OCI-LY3 (cell line): ENCODE measurements at regions not wholly inside any gene's neighbourhood (a gene's known extent, or its start where the extent isn't known, plus 50 kb on each side); places are given as distances from the start of the nearest gene placed in this dataset.

Experiments
- H2AFZ ChIP-seq: fragments of 200-600, 300-600 bp; shearing (Covaris generic); 2 replicates; pipeline ENCODE4 v1.6.0; 2014; ENCODE audit warnings: antibody characterized with exemption, low read depth, low read length
- H3K27ac ChIP-seq: fragments of 200-600, 300-600 bp; sonication (generic); 2 replicates; pipeline ENCODE4 v1.5.1; 2014; ENCODE audit warnings: mild to moderate bottlenecking, low read length, moderate library complexity, mixed read lengths
- H3K27me3 ChIP-seq: fragments of 200-600, 300-600 bp; sonication (generic); 2 replicates; pipeline ENCODE4 v1.6.1; 2014; ENCODE audit warnings: low read depth, low read length, mixed read lengths
- H3K36me3 ChIP-seq: fragments of 200-600, 300-600 bp; sonication (generic); replicated peaks from 2 replicates; pipeline ENCODE3; 2014; ENCODE audit warnings: low read depth, low read length, mixed read lengths
- H3K4me1 ChIP-seq: fragments of 300-600, 200-600 bp; sonication (generic); 2 replicates; pipeline ENCODE4 v1.6.1; 2014; ENCODE audit warnings: low read length, mixed read lengths
- H3K4me2 ChIP-seq: fragments of 200-600, 300-600 bp; sonication (generic); 2 replicates; pipeline ENCODE4 v1.6.1; 2014; ENCODE audit warnings: low read length, mixed read lengths
- H3K4me3 ChIP-seq: fragments of 300-600, 200-600 bp; sonication (generic); 2 replicates; pipeline ENCODE4 v1.5.1; 2014; ENCODE audit warnings: antibody characterized with exemption, mild to moderate bottlenecking, low read length, moderate library complexity
- H3K79me2 ChIP-seq: fragments of 300-600, 200-600 bp; shearing (Covaris generic); 2 replicates; pipeline ENCODE4 v1.6.1; 2014; ENCODE audit warnings: mild to moderate bottlenecking, low read length, mixed read lengths
- H3K9ac ChIP-seq: fragments of 300-600, 200-600 bp; shearing (Covaris generic); 2 replicates; pipeline ENCODE4 v1.6.0; 2014; ENCODE audit warnings: mild to moderate bottlenecking, low read length, moderate library complexity
- H3K9me3 ChIP-seq: fragments of 200-600, 300-600 bp; shearing (Covaris generic); 2 replicates; pipeline ENCODE4 v1.6.1; 2014; ENCODE audit warnings: low read length, mixed read lengths; ENCODE audit not compliant: insufficient read depth
- H4K20me1 ChIP-seq: fragments of 200-600, 300-600 bp; sonication (generic); 2 replicates; pipeline ENCODE4 v1.6.1; 2016; ENCODE audit warnings: low read length, mixed read lengths; ENCODE audit not compliant: insufficient read depth
- CTCF ChIP-seq: fragments of 200-600, 300-600 bp; sonication (generic); IDR thresholded peaks from 2 replicates; pipeline ENCODE4 v1.5.1; 2014; ENCODE audit warnings: antibody characterized with exemption, low read length, low read depth
- EZH2phosphoT487 ChIP-seq: fragments of 200-600 bp; shearing (Covaris generic); IDR thresholded peaks from 2 replicates; pipeline ENCODE4 v1.6.1; 2018; ENCODE audit warnings: antibody characterized with exemption, mixed run types, low read depth

- TF ChIP-seq CTCF (no peak), EZH2phosphoT487 (no peak)
- Histone ChIP-seq H3K27ac (no peak overlapping the region), H3K27me3 (no peaks in the 10 kb centered on the region), H4K20me1 (no peaks in the 10 kb centered on the region), H2AFZ (no peak overlapping the region), H3K9me3 (no peaks in the 10 kb centered on the region), H3K79me2 (no peaks in the 10 kb centered on the region), H3K36me3 (no peaks in the 10 kb centered on the region), H3K9ac (no peak overlapping the region), H3K4me3 (no peak overlapping the region), H3K4me2 (no peak overlapping the region), H3K4me1 (no peaks in the 10 kb centered on the region)
Observed at GRCh38 chr10:111739125-111739873, 444.3 kb downstream of the GPAM start.

GRCh38 chr10:111739874-111740139, 443.8 kb downstream of the GPAM start:
- no peaks in the 10 kb centered on the region for H3K79me2 ChIP-seq
- H3K9me3 ChIP-seq, result no peaks in the 10 kb centered on the region
- no peak overlapping the region for H3K27ac ChIP-seq
- TF ChIP-seq CTCF, result no peak
- TF ChIP-seq EZH2phosphoT487, result no peak
- no peak overlapping the region for H3K9ac ChIP-seq
- H2AFZ ChIP-seq, result no peak overlapping the region
- no peaks in the 10 kb centered on the region for H4K20me1 ChIP-seq
- no peaks in the 10 kb centered on the region for H3K4me1 ChIP-seq
- no peak overlapping the region for H3K4me3 ChIP-seq
- H3K27me3 ChIP-seq, result no peaks in the 10 kb centered on the region
- H3K36me3 ChIP-seq, result no peaks in the 10 kb centered on the region
- no peak overlapping the region for H3K4me2 ChIP-seq

GRCh38 chr10:111745982-111746381, 437.6 kb downstream of the GPAM start:
- no peak overlapping the region for H3K4me2 ChIP-seq
- no peak for TF ChIP-seq CTCF
- no peak for TF ChIP-seq EZH2phosphoT487

GRCh38 chr10:111747751-111748150, 435.8 kb downstream of the GPAM start:
- H3K79me2 ChIP-seq, result no peaks in the 10 kb centered on the region
- no peaks in the 10 kb centered on the region for H3K27me3 ChIP-seq
- no peak overlapping the region for H3K27ac ChIP-seq
- no peak overlapping the region for H3K4me3 ChIP-seq
- no peak for TF ChIP-seq EZH2phosphoT487
- TF ChIP-seq CTCF, result no peak
- no peaks in the 10 kb centered on the region for H3K36me3 ChIP-seq
- no peaks in the 10 kb centered on the region for H4K20me1 ChIP-seq
- H3K9me3 ChIP-seq, result no peaks in the 10 kb centered on the region
- no peak overlapping the region for H3K4me2 ChIP-seq
- H3K4me1 ChIP-seq, result no peaks in the 10 kb centered on the region
- H3K9ac ChIP-seq, result no peak overlapping the region
- H2AFZ ChIP-seq, result no peak overlapping the region

More at GRCh38 chr10:111745982-111746381, 437.6 kb downstream of the GPAM start:
- H3K27me3 ChIP-seq, result no peaks in the 10 kb centered on the region
- H4K20me1 ChIP-seq, result no peaks in the 10 kb centered on the region
- no peak overlapping the region for H3K9ac ChIP-seq
- no peak overlapping the region for H3K27ac ChIP-seq
- no peaks in the 10 kb centered on the region for H3K9me3 ChIP-seq
- no peaks in the 10 kb centered on the region for H3K79me2 ChIP-seq
- no peaks in the 10 kb centered on the region for H3K4me1 ChIP-seq
- H2AFZ ChIP-seq, result no peak overlapping the region
- no peaks in the 10 kb centered on the region for H3K36me3 ChIP-seq
- H3K4me3 ChIP-seq, result no peak overlapping the region
